DMS 273 (cell line): ENCODE measurements at regions not wholly inside any gene's neighbourhood (a gene's known extent, or its start where the extent isn't known, plus 50 kb on each side); places are given as distances from the start of the nearest gene placed in this dataset.

Source experiments
- DNase-seq: peaks from one replicate; lab custom pipeline; 2025; ENCODE audit not compliant: unreplicated experiment; lab: John Stamatoyannopoulos, UW

- DNase-seq: no peak
Observed at GRCh38 chr5:77845324-77845646, 69.1 kb upstream of the TBCA start.

- DNase-seq: no peak
Observed at GRCh38 chr5:77844623-77845323, 68.6 kb upstream of the TBCA start.

GRCh38 chr5:77844373-77844622 lies 68.2 kb upstream of the TBCA start:
- no peak for DNase-seq

- no peak for DNase-seq
Observed at GRCh38 chr5:77843570-77844372, 67.6 kb upstream of the TBCA start.

GRCh38 chr5:77842243-77842642 lies 66.1 kb upstream of the TBCA start:
- no peak for DNase-seq

- no peak for DNase-seq
Observed at GRCh38 chr5:77841616-77842015, 65.5 kb upstream of the TBCA start.

- no peak for DNase-seq
Observed at GRCh38 chr5:77840930-77841329, 64.8 kb upstream of the TBCA start.

- DNase-seq: no peak
Observed at GRCh38 chr5:77839691-77840090, 63.6 kb upstream of the TBCA start.

GRCh38 chr5:77832938-77833337 lies 56.8 kb upstream of the TBCA start:
- DNase-seq: no peak

GRCh38 chr5:77832166-77832770 lies 56.1 kb upstream of the TBCA start:
- DNase-seq: no peak

- DNase-seq: peak; percentile 9
Observed at GRCh38 chr5:77828445-77828844, 52.3 kb upstream of the TBCA start.
